ENCODE measurements at regions not wholly inside any gene's neighbourhood (a gene's known extent, or its start where the extent isn't known, plus 50 kb on each side); places are given as distances from the start of the nearest gene placed in this dataset.

DNA sequence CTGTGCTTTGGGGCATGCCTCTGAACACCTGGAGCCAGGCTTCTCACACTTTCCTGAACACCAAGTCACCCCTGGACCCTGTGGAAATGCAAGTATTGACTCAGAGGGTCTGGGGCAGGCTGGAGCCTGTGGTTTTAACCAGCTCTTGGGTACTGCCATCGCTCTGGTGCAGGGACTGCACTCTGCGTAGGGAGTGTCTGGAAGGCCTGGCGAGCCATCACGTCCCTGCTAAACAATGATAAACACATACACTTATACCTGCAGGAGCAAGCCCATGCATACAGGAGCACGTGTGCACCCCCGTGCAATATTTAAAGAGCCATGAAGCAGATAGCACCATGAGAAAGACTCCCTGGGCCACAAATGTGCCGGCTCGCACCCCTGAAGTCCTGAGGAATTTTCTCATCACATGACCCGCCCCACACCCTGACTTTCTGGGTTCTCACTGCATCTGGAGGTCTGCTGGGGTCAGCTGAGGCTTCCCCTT is 267.7 kb downstream of the GADD45G start:
- no peak for DNase-seq
- CTCF ChIA-PET, result no interaction called here
- H3K36me3 ChIP-seq (ENCODE audit: control insufficient read depth, insufficient read depth, low read length), result no peaks in the 10 kb centered on the region
- TF ChIP-seq, protein P1, sequence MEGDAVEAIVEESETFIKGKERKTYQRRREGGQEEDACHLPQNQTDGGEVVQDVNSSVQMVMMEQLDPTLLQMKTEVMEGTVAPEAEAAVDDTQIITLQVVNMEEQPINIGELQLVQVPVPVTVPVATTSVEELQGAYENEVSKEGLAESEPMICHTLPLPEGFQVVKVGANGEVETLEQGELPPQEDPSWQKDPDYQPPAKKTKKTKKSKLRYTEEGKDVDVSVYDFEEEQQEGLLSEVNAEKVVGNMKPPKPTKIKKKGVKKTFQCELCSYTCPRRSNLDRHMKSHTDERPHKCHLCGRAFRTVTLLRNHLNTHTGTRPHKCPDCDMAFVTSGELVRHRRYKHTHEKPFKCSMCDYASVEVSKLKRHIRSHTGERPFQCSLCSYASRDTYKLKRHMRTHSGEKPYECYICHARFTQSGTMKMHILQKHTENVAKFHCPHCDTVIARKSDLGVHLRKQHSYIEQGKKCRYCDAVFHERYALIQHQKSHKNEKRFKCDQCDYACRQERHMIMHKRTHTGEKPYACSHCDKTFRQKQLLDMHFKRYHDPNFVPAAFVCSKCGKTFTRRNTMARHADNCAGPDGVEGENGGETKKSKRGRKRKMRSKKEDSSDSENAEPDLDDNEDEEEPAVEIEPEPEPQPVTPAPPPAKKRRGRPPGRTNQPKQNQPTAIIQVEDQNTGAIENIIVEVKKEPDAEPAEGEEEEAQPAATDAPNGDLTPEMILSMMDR (IDR thresholded peaks at IDR 0.05; ENCODE audit: insufficient read depth in 1 of 2, low read depth in 1 of 2, low read length in 1 of 2, severe bottlenecking in 1 of 2, unreplicated experiment in 1 of 2), result no peak
- BruUV-seq (replicated peaks), result no TSS peak
- Mint-ChIP-seq H3K27ac (ENCODE audit: unreplicated experiment) (no peak overlapping the region), H3K4me1 (ENCODE audit: low read depth, unreplicated experiment) (no peaks in the 10 kb centered on the region), H3K27me3 (ENCODE audit: insufficient read depth, unreplicated experiment) (no peaks in the 10 kb centered on the region), H3K36me3 (ENCODE audit: insufficient read depth, unreplicated experiment) (no peaks in the 10 kb centered on the region), H3K4me3 (ENCODE audit: unreplicated experiment) (no peak overlapping the region), H3K9me3 (ENCODE audit: unreplicated experiment) (no peaks in the 10 kb centered on the region)
- no peak overlapping the region for H3K4me3 ChIP-seq (ENCODE audit: low read depth, low read length)
- POLR2A ChIA-PET, result no interaction called here
- intact Hi-C loops (cut with micrococcal nuclease; ENCODE audit: unreplicated experiment), result no loop called here
- H3K4me1 ChIP-seq, result no peaks in the 10 kb centered on the region
- H3K9me3 ChIP-seq, result no peaks in the 10 kb centered on the region
- no peaks in the 10 kb centered on the region for H3K27me3 ChIP-seq (replicated peaks; ENCODE audit: control insufficient read depth, insufficient read depth, low read length)

DNA sequence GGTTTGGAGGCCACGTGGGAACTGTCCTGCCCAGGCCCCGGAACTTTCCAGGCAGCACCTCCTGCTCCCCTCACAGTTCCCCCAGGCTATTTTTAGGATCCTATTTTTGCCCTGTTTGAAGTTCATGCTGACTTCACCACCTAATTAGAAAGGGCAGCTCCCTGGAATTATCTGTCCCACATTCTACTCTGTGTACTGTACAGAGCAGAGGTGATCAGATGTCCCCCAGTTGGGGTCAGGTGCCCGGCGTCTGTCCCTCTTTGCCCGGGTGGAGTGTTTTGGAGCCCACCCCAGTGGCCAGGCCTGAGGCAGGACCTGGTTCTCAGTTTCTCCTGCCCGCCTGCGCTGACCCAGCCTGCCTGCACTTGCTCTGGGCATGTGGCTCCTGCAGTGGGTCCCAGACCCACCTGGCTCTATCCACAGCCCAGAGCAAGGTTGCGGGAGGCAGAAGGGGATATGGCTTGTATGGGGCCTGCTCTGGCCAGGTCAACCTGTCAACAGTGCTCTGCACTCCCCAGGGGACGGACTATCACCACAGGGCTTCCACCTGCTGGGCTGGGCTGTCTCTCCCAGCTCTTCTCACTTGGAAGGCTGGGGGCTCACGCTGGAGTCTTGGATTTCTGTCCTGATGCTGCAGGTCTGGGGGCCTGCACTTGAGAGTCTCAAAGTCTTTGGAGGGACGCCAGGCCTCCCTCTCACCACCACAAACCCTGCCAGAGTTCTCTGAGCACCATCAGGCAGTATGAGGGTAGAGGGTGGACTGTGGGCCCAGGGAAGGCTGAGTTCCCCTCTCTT is 268.3 kb downstream of the GADD45G start:
- Mint-ChIP-seq H3K9me3 (ENCODE audit: unreplicated experiment) (no peaks in the 10 kb centered on the region), H3K27ac (ENCODE audit: unreplicated experiment) (no peak overlapping the region), H3K27me3 (ENCODE audit: insufficient read depth, unreplicated experiment) (no peaks in the 10 kb centered on the region), H3K36me3 (ENCODE audit: insufficient read depth, unreplicated experiment) (no peaks in the 10 kb centered on the region), H3K4me3 (ENCODE audit: unreplicated experiment) (no peak overlapping the region), H3K4me1 (ENCODE audit: low read depth, unreplicated experiment) (no peaks in the 10 kb centered on the region)
- Histone ChIP-seq H3K27me3 (replicated peaks; ENCODE audit: control insufficient read depth, insufficient read depth, low read length) (no peaks in the 10 kb centered on the region), H3K9me3 (no peaks in the 10 kb centered on the region), H3K36me3 (ENCODE audit: control insufficient read depth, insufficient read depth, low read length) (no peaks in the 10 kb centered on the region), H3K4me3 (ENCODE audit: low read depth, low read length) (no peak overlapping the region), H3K4me1 (no peaks in the 10 kb centered on the region)
- no peak for DNase-seq
- intact Hi-C loops (cut with micrococcal nuclease; ENCODE audit: unreplicated experiment), result no loop called here
- TF ChIP-seq, protein P1 (IDR thresholded peaks at IDR 0.05; ENCODE audit: insufficient read depth in 1 of 2, low read depth in 1 of 2, low read length in 1 of 2, severe bottlenecking in 1 of 2, unreplicated experiment in 1 of 2), result no peak
- ChIA-PET POLR2A (no interaction called here), CTCF (no interaction called here)
- BruUV-seq (replicated peaks), result no TSS peak

DNA sequence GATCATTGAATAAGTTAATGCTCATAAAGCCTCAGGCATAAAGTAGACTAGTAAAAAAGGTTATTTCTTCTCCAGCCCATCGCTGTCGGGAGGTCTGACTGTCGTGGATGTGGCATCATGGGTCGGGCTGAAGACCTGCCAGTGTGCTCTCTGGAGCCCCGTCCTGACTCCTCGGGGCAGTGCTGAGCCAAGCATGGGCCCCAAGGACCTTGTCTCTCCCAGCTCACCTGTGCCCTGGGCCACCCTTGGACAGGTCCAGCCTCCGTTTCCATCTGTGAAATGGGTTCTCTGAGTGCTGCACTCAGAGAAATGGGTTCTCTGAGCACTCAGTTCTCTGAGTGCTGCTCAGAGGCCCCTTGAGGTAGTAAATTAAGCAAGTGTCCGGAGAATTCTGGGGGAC is 269.0 kb downstream of the GADD45G start:
- intact Hi-C loops (cut with micrococcal nuclease; ENCODE audit: unreplicated experiment), result no loop called here
- no TSS peak for BruUV-seq (replicated peaks)
- no peaks in the 10 kb centered on the region for H3K27me3 ChIP-seq (replicated peaks; ENCODE audit: control insufficient read depth, insufficient read depth, low read length)
- no peaks in the 10 kb centered on the region for H3K27me3 Mint-ChIP-seq (ENCODE audit: insufficient read depth, unreplicated experiment)
- H3K36me3 ChIP-seq (ENCODE audit: control insufficient read depth, insufficient read depth, low read length), result no peaks in the 10 kb centered on the region
- H3K36me3 Mint-ChIP-seq (ENCODE audit: insufficient read depth, unreplicated experiment), result no peaks in the 10 kb centered on the region
- H3K9me3 ChIP-seq, result no peaks in the 10 kb centered on the region
- no peak overlapping the region for H3K4me3 ChIP-seq (ENCODE audit: low read depth, low read length)
- TF ChIP-seq, protein P1 (IDR thresholded peaks at IDR 0.05; ENCODE audit: insufficient read depth in 1 of 2, low read depth in 1 of 2, low read length in 1 of 2, severe bottlenecking in 1 of 2, unreplicated experiment in 1 of 2), result no peak
- H3K9me3 Mint-ChIP-seq (ENCODE audit: unreplicated experiment), result no peaks in the 10 kb centered on the region
- H3K4me3 Mint-ChIP-seq (ENCODE audit: unreplicated experiment), result no peak overlapping the region
- H3K27ac Mint-ChIP-seq (ENCODE audit: unreplicated experiment), result no peak overlapping the region
- no peaks in the 10 kb centered on the region for H3K4me1 ChIP-seq
- ChIA-PET POLR2A (no interaction called here), CTCF (no interaction called here)
- DNase-seq, result no peak
- peaks cover 4% of the 10 kb centered on the region for H3K4me1 Mint-ChIP-seq (ENCODE audit: low read depth, unreplicated experiment)

All from Caco-2 (cell line).